ENCODE measurements at regions not wholly inside any gene's neighbourhood (a gene's known extent, or its start where the extent isn't known, plus 50 kb on each side); places are given as distances from the start of the nearest gene placed in this dataset.

- Histone ChIP-seq H3K27ac (ENCODE audit: low read depth in 1 of 2, low read length in 2 of 2) (no peak overlapping the region), H3K36me3 (ENCODE audit: insufficient read depth, low read length) (no peaks in the 10 kb centered on the region), H3K4me1 (ENCODE audit: insufficient read depth, low read length) (peaks cover 4% of the 10 kb centered on the region), H3K27me3 (ENCODE audit: control insufficient read depth in 1 of 2, insufficient read depth in 2 of 2, low read length in 2 of 2) (no peaks in the 10 kb centered on the region), H3K9me3 (ENCODE audit: control insufficient read depth in 1 of 2, insufficient read depth in 1 of 2, low read length in 2 of 2) (no peaks in the 10 kb centered on the region), H3K4me3 (ENCODE audit: low read length) (no peak overlapping the region)
- Mint-ChIP-seq H3K27ac (no peak overlapping the region), H3K36me3 (ENCODE audit: low read depth) (no peaks in the 10 kb centered on the region), H3K27me3 (no peaks in the 10 kb centered on the region), H3K4me1 (ENCODE audit: low read depth) (peaks cover 5% of the 10 kb centered on the region), H3K9me3 (no peaks in the 10 kb centered on the region), H3K4me3 (no peak overlapping the region)
- DNase-seq = no peak
- intact Hi-C loops (cut with DNase I, micrococcal nuclease) = loop anchor here (5.0 to 10.0 kb wide), 3 partner anchors 809 to 957 kb away; no protein-coding TSS in a partner anchor
- ATAC-seq (ENCODE audit: poor library complexity) = peak; percentile 37
- POLR2A ChIA-PET = interaction anchor here (1.4 kb wide), 1 partner anchor 13 kb away, joined by 12 read pairs; no protein-coding TSS in a partner anchor
- TF ChIP-seq, protein P1, sequence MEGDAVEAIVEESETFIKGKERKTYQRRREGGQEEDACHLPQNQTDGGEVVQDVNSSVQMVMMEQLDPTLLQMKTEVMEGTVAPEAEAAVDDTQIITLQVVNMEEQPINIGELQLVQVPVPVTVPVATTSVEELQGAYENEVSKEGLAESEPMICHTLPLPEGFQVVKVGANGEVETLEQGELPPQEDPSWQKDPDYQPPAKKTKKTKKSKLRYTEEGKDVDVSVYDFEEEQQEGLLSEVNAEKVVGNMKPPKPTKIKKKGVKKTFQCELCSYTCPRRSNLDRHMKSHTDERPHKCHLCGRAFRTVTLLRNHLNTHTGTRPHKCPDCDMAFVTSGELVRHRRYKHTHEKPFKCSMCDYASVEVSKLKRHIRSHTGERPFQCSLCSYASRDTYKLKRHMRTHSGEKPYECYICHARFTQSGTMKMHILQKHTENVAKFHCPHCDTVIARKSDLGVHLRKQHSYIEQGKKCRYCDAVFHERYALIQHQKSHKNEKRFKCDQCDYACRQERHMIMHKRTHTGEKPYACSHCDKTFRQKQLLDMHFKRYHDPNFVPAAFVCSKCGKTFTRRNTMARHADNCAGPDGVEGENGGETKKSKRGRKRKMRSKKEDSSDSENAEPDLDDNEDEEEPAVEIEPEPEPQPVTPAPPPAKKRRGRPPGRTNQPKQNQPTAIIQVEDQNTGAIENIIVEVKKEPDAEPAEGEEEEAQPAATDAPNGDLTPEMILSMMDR (IDR thresholded peaks at IDR 0.05) = peak; percentile 65
- CTCF ChIA-PET = interaction anchor here (0.6 to 1.8 kb wide), 16 partner anchors 9 to 954 kb away, joined by 3 to 11 read pairs (median 4); partner anchors contain the start of gene TANK
Observed at GRCh38 chr2:161063946-161064306, 96.3 kb upstream of the TANK start.

- Histone ChIP-seq H3K36me3 (ENCODE audit: insufficient read depth, low read length) (no peaks in the 10 kb centered on the region), H3K4me1 (ENCODE audit: insufficient read depth, low read length) (peaks cover 4% of the 10 kb centered on the region), H3K27me3 (ENCODE audit: control insufficient read depth in 1 of 2, insufficient read depth in 2 of 2, low read length in 2 of 2) (no peaks in the 10 kb centered on the region), H3K9me3 (ENCODE audit: control insufficient read depth in 1 of 2, insufficient read depth in 1 of 2, low read length in 2 of 2) (no peaks in the 10 kb centered on the region), H3K27ac (ENCODE audit: low read depth in 1 of 2, low read length in 2 of 2) (no peak overlapping the region), H3K4me3 (ENCODE audit: low read length) (no peak overlapping the region)
- Mint-ChIP-seq H3K27ac (no peak overlapping the region), H3K27me3 (no peaks in the 10 kb centered on the region), H3K4me1 (ENCODE audit: low read depth) (peaks cover 5% of the 10 kb centered on the region), H3K36me3 (ENCODE audit: low read depth) (no peaks in the 10 kb centered on the region), H3K4me3 (no peak overlapping the region), H3K9me3 (no peaks in the 10 kb centered on the region)
- ChIA-PET POLR2A (no interaction called here), CTCF (no interaction called here)
- TF ChIP-seq, protein P1 (IDR thresholded peaks at IDR 0.05) = no peak
- no peak for DNase-seq
- intact Hi-C loops (cut with DNase I, micrococcal nuclease) = loop anchor here in 1 of 2 experiments (10.0 kb wide), 1 partner anchor 813 kb away; no protein-coding TSS in a partner anchor
- ATAC-seq (ENCODE audit: poor library complexity) = no peak
Observed at GRCh38 chr2:161067846-161068350, 92.3 kb upstream of the TANK start.

DNA sequence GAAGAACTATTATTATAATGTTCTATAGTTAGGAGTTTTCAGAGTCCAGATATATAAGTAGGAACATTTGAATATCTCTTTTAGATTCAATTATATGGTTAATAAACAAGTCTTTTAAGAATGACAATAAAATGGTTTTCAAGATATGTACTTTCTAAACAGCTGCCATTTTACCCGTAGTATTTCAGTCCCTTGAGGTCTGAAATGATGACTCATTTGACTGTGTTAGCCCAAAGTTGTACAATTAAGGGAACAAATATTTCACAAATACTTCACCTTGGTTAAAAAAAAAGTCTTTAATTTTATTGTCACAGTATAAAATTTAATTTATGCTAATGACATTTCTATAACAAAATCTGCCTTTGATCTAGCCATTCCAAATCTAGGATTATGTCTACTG lies 91.6 kb upstream of the TANK start:
- intact Hi-C loops (cut with DNase I, micrococcal nuclease) = loop anchor here in 1 of 2 experiments (10.0 kb wide), 1 partner anchor 814 kb away; no protein-coding TSS in a partner anchor
- H3K4me1 Mint-ChIP-seq (ENCODE audit: low read depth) = peaks cover 2% of the 10 kb centered on the region
- no peak for ATAC-seq (ENCODE audit: poor library complexity)

More for the DNA sequence above, 91.6 kb upstream of the TANK start:
- TF ChIP-seq, protein P1 (IDR thresholded peaks at IDR 0.05) = no peak
- Mint-ChIP-seq H3K27me3 (no peaks in the 10 kb centered on the region), H3K36me3 (ENCODE audit: low read depth) (no peaks in the 10 kb centered on the region), H3K4me3 (no peak overlapping the region), H3K9me3 (no peaks in the 10 kb centered on the region), H3K27ac (no peak overlapping the region)
- Histone ChIP-seq H3K27ac (ENCODE audit: low read depth in 1 of 2, low read length in 2 of 2) (no peak overlapping the region), H3K27me3 (ENCODE audit: control insufficient read depth in 1 of 2, insufficient read depth in 2 of 2, low read length in 2 of 2) (no peaks in the 10 kb centered on the region), H3K9me3 (ENCODE audit: control insufficient read depth in 1 of 2, insufficient read depth in 1 of 2, low read length in 2 of 2) (no peaks in the 10 kb centered on the region), H3K4me1 (ENCODE audit: insufficient read depth, low read length) (peaks cover under 1% of the 10 kb centered on the region), H3K36me3 (ENCODE audit: insufficient read depth, low read length) (no peaks in the 10 kb centered on the region), H3K4me3 (ENCODE audit: low read length) (no peak overlapping the region)
- ChIA-PET CTCF (no interaction called here), POLR2A (no interaction called here)
- no peak for DNase-seq
